IMR-90 (cell line): ENCODE measurements at regions not wholly inside any gene's neighbourhood (a gene's known extent, or its start where the extent isn't known, plus 50 kb on each side); places are given as distances from the start of the nearest gene placed in this dataset.

Experiments used
- ATAC-seq: fragments of 200-7000 bp; cut with Tn5 transposase; 2 replicates; pipeline ENCODE4 v1.9.1; 2020; ENCODE audit warnings: low read depth, mild to moderate bottlenecking, moderate library complexity
- BruUV-seq: library from RNA; stranded (reverse); fragments of 400-500 nt; replicated peaks from 2 replicates; lab custom pipeline; 2021; lab: Mats Ljungman, UMichigan
- CTCF ChIA-PET: fragments of 300-600 bp; formaldehyde crosslinking; extraction: SDS; loops from one replicate; lab custom pipeline; 2021; ENCODE audit warnings: antibody characterized with exemption; lab: Yijun Ruan, JAX
- POLR2A ChIA-PET: fragments of 300-600 bp; sonication (Branson Sonifier 250); formaldehyde crosslinking; loops from one replicate; lab custom pipeline; 2022; ENCODE audit warnings: antibody characterized with exemption; ENCODE audit not compliant: unreplicated experiment; lab: Charles Lee
- DNase-seq: peaks from one replicate; pipeline ENCODE4 v3.0.0; 2013
- H2AFZ ChIP-seq: replicated peaks from 2 replicates; pipeline ENCODE3; 2013; ENCODE audit warnings: low read length, mild to moderate bottlenecking; ENCODE audit not compliant: poor library complexity
- H2AK5ac ChIP-seq: 2 replicates; pipeline ENCODE4 v1.6.1; 2013; ENCODE audit warnings: low read depth, low read length, inconsistent platforms
- H2AK9ac ChIP-seq: replicated peaks from 2 replicates; pipeline ENCODE3; 2013; ENCODE audit warnings: mild to moderate bottlenecking, low read depth, low read length, moderate library complexity; ENCODE audit not compliant: poor library complexity
- H2BK120ac ChIP-seq: 2 replicates; pipeline ENCODE4 v1.6.1; 2013; ENCODE audit warnings: low read depth, low read length, inconsistent platforms
- H2BK15ac ChIP-seq: 3 replicates; pipeline ENCODE4 v1.6.1; 2013; ENCODE audit warnings: low read depth, low read length, inconsistent platforms
- H2BK20ac ChIP-seq: 2 replicates; pipeline ENCODE4 v1.6.1; 2013; ENCODE audit warnings: low read depth, mild to moderate bottlenecking, inconsistent platforms, low read length, moderate library complexity
- H2BK5ac ChIP-seq: 2 replicates; pipeline ENCODE4 v1.6.1; 2013; ENCODE audit warnings: mild to moderate bottlenecking, low read depth, low read length, inconsistent platforms; ENCODE audit not compliant: poor library complexity, severe bottlenecking
- H3K14ac ChIP-seq: replicated peaks from 2 replicates; pipeline ENCODE4 v1.6.1; 2013; ENCODE audit warnings: low read depth, low read length, inconsistent platforms
- H3K18ac ChIP-seq: 2 replicates; pipeline ENCODE4 v1.6.1; 2013; ENCODE audit warnings: low read depth, low read length, control low read depth
- H3K23ac ChIP-seq: 2 replicates; pipeline ENCODE4 v1.6.1; 2013; ENCODE audit warnings: low read depth, low read length, inconsistent platforms
- H3K27ac ChIP-seq: 2 replicates; pipeline ENCODE4 v1.5.1; 2013; ENCODE audit warnings: mild to moderate bottlenecking, control low read depth, low read length; ENCODE audit not compliant: insufficient read depth
- H3K27me3 ChIP-seq: 2 replicates; pipeline ENCODE4 v1.6.1; 2013; ENCODE audit warnings: low read length; ENCODE audit not compliant: control insufficient read depth, insufficient read depth
- H3K36me3 ChIP-seq: 2 replicates; pipeline ENCODE4 v1.6.1; 2013; ENCODE audit warnings: low read length, mixed read lengths; ENCODE audit not compliant: control insufficient read depth, insufficient read depth
- H3K4ac ChIP-seq: 2 replicates; pipeline ENCODE4 v1.6.1; 2013; ENCODE audit warnings: low read depth, low read length, inconsistent platforms
- H3K4me1 ChIP-seq: 2 replicates; pipeline ENCODE4 v1.6.1; 2013; ENCODE audit warnings: low read length, mixed read lengths; ENCODE audit not compliant: control insufficient read depth, insufficient read depth
- H3K4me2 ChIP-seq: 2 replicates; pipeline ENCODE4 v1.6.1; 2013; ENCODE audit warnings: low read depth, mild to moderate bottlenecking, control low read depth, low read length, moderate library complexity
- H3K4me3 ChIP-seq: 2 replicates; pipeline ENCODE4 v1.5.1; 2013; ENCODE audit warnings: low read depth, mild to moderate bottlenecking, control low read depth, low read length, moderate library complexity; ENCODE audit not compliant: insufficient read depth
- H3K56ac ChIP-seq: 2 replicates; pipeline ENCODE4 v1.6.1; 2013; ENCODE audit warnings: low read length, inconsistent platforms; ENCODE audit not compliant: insufficient read depth; ENCODE audit errors: extremely low read depth
- H3K79me1 ChIP-seq, 2 experiments: 2 replicates each; pipeline ENCODE4 v1.6.1; 2013; ENCODE audit warnings: low read length in 2 of 2, inconsistent platforms in 1 of 2, low read depth in 1 of 2
- H3K9ac ChIP-seq: 2 replicates; pipeline ENCODE4 v1.6.1; 2013; ENCODE audit warnings: low read depth, low read length, control low read depth
- H3K9me1 ChIP-seq: 2 replicates; pipeline ENCODE4 v1.6.1; 2013; ENCODE audit warnings: low read length, inconsistent platforms; ENCODE audit not compliant: insufficient read depth
- H3K9me3 ChIP-seq: 2 replicates; pipeline ENCODE4 v1.6.1; 2013; ENCODE audit warnings: low read length; ENCODE audit not compliant: control insufficient read depth, insufficient read depth
- H4K20me1 ChIP-seq: 2 replicates; pipeline ENCODE4 v1.6.1; 2013; ENCODE audit warnings: low read length, inconsistent platforms; ENCODE audit not compliant: insufficient read depth
- H4K5ac ChIP-seq: 2 replicates; pipeline ENCODE4 v1.6.1; 2013; ENCODE audit warnings: mild to moderate bottlenecking, low read depth, low read length, control low read depth
- H4K8ac ChIP-seq, 2 experiments: 2 replicates each; pipeline ENCODE4 v1.6.1; 2013; ENCODE audit warnings: low read depth in 2 of 2, low read length in 2 of 2, control low read depth in 1 of 2, inconsistent platforms in 1 of 2
- H4K91ac ChIP-seq: 2 replicates; pipeline ENCODE4 v1.6.1; 2013; ENCODE audit warnings: low read depth, low read length, inconsistent platforms; ENCODE audit not compliant: insufficient read depth
- BHLHE40 ChIP-seq: fragments of 150-350 bp; IDR thresholded peaks from 2 replicates; pipeline ENCODE4 v1.6.1; 2016; ENCODE audit warnings: mild to moderate bottlenecking, low read depth, low read length
- CHD1 ChIP-seq: IDR thresholded peaks from 2 replicates; pipeline ENCODE4 v1.6.1; 2012; ENCODE audit warnings: low read depth, low read length, improper control_type of control experiment
- MXI1 ChIP-seq: IDR thresholded peaks from 2 replicates; pipeline ENCODE4 v1.6.1; 2012; ENCODE audit warnings: low read depth, mild to moderate bottlenecking, low read length, moderate library complexity, borderline replicate concordance
- POLR2A ChIP-seq: IDR thresholded peaks from 2 replicates; pipeline ENCODE4 v1.6.1; 2012; ENCODE audit warnings: mild to moderate bottlenecking, low read depth, low read length
- RAD21 ChIP-seq: IDR thresholded peaks from 2 replicates; pipeline ENCODE4 v1.6.1; 2012; ENCODE audit warnings: low read length, improper control_type of control experiment
- SMC3 ChIP-seq: fragments of 150-350 bp; IDR thresholded peaks from 2 replicates; pipeline ENCODE4 v1.6.1; 2016; ENCODE audit warnings: low read depth, mild to moderate bottlenecking, antibody characterized with exemption, low read length, moderate library complexity
- WGBS, 2 experiments: methylation state at CpG; one replicate each; pipeline versions ENCODE4 v1.1.5 to v1.1.7; 2013; ENCODE audit warnings: missing lambda C conversion rate in 2 of 2; ENCODE audit not compliant: insufficient read length in 1 of 2; ENCODE audit errors: extremely low coverage in 2 of 2; 5-methylcytosine and 5-hydroxymethylcytosine counted together
- dilution Hi-C: fragments of 300-500 bp; cut with HindIII; formaldehyde crosslinking; loops from one replicate; pipeline ENCODE4 v1.14.3; 2018; ENCODE audit warnings: low sequenced_read_pairs; ENCODE audit not compliant: unreplicated experiment
- in situ Hi-C: fragments of 300-500 bp; cut with MboI; formaldehyde crosslinking; loops from 3 replicates; pipeline ENCODE4 v1.14.3; 2019; ENCODE audit warnings: low sequenced_read_pairs, inconsistent platforms, mixed read lengths
- intact Hi-C: fragments of 100-400 bp; cut with micrococcal nuclease; formaldehyde crosslinking; loops from 2 replicates; pipeline ENCODE4 v1.10.0; 2022
- TF ChIP-seq, protein P1 (sequence below): conservative IDR thresholded peaks from 2 replicates; pipeline ENCODE4 v1.5.1; 2012; ENCODE audit warnings: mild to moderate bottlenecking, low read depth, low read length, improper control_type of control experiment

DNA sequence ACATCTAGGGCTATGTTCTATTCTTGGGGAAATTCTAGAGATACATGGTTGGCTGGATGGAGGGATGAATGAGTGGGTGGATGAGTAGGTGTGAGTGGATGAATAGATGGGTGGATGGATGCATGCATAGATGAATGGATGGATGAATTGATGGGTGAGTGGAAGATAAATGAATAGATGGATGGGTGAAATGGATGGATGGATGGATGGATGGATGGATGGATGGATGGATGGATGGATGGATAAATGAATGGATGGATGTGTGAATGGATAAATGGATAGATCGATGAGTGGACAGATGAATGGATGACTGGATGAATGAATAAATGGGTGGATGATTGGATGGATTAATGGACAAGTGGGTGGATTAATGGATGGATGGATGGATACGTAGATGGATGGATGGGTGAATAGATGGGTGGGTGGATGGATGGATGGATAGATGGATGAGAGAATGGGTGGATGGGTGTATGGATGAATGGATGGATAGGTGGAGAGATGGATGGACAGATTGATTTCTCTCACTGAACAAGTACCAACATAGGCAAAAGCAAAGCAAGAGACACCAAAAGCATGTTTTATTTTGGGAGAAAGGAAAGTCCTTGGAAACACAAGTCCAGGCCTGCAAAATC is 143.2 kb downstream of the TSHZ3 start:
- no peak overlapping the region for H2AFZ ChIP-seq
- TF ChIP-seq POLR2A (no peak), RAD21 (no peak), BHLHE40 (no peak), SMC3 (no peak), MXI1 (no peak), CHD1 (no peak)
- TF ChIP-seq, protein P1, sequence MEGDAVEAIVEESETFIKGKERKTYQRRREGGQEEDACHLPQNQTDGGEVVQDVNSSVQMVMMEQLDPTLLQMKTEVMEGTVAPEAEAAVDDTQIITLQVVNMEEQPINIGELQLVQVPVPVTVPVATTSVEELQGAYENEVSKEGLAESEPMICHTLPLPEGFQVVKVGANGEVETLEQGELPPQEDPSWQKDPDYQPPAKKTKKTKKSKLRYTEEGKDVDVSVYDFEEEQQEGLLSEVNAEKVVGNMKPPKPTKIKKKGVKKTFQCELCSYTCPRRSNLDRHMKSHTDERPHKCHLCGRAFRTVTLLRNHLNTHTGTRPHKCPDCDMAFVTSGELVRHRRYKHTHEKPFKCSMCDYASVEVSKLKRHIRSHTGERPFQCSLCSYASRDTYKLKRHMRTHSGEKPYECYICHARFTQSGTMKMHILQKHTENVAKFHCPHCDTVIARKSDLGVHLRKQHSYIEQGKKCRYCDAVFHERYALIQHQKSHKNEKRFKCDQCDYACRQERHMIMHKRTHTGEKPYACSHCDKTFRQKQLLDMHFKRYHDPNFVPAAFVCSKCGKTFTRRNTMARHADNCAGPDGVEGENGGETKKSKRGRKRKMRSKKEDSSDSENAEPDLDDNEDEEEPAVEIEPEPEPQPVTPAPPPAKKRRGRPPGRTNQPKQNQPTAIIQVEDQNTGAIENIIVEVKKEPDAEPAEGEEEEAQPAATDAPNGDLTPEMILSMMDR = no peak
- H4K91ac ChIP-seq = no peak overlapping the region
- H2BK120ac ChIP-seq = no peak overlapping the region
- H4K20me1 ChIP-seq = no peaks in the 10 kb centered on the region
- H3K4me2 ChIP-seq = no peak overlapping the region
- DNase-seq = no peak
- H3K9ac ChIP-seq = no peak overlapping the region
- no peak overlapping the region for H3K27ac ChIP-seq
- no peak overlapping the region for H2BK20ac ChIP-seq
- ChIA-PET CTCF (no interaction called here), POLR2A (no interaction called here)
- H4K5ac ChIP-seq = no peak overlapping the region
- WGBS, 2 experiments = 90 to 100% methylated on average over 1 to 2 of the region's 2 CpGs
- no peak overlapping the region for H3K18ac ChIP-seq
- in situ Hi-C loops = no loop called here
- H3K4me1 ChIP-seq = no peaks in the 10 kb centered on the region
- H3K9me3 ChIP-seq = 0 out of 2 replicates have a peak, but pooled peaks cover 1% of the 10 kb centered on the region
- no peak overlapping the region for H3K14ac ChIP-seq
- peak overlapping the region; percentile 48 for H2BK5ac ChIP-seq
- H4K8ac ChIP-seq = no peak overlapping the region
- H3K23ac ChIP-seq = no peak overlapping the region
- no peak for ATAC-seq
- H3K56ac ChIP-seq = no peak overlapping the region
- intact Hi-C loops = no loop called here
- no peaks in the 10 kb centered on the region for H3K27me3 ChIP-seq
- H3K9me1 ChIP-seq = no peaks in the 10 kb centered on the region
- no peak overlapping the region for H2AK9ac ChIP-seq
- H2BK15ac ChIP-seq = no peak overlapping the region
- no peaks in the 10 kb centered on the region for H3K79me1 ChIP-seq
- no TSS peak for BruUV-seq
- H3K36me3 ChIP-seq = no peaks in the 10 kb centered on the region
- no peak overlapping the region for H2AK5ac ChIP-seq
- no peak overlapping the region for H3K4ac ChIP-seq
- H3K4me3 ChIP-seq = no peak overlapping the region
- dilution Hi-C loops = no loop called here
